Caco-2 (cell line): ENCODE measurements at regions not wholly inside any gene's neighbourhood (a gene's known extent, or its start where the extent isn't known, plus 50 kb on each side); places are given as distances from the start of the nearest gene placed in this dataset.
"Not testable (repeated sequence)": the region's sequence is repeated elsewhere in the genome, so short reads cannot be mapped to it uniquely, and the experiment has no call there.

Source experiments
- BruUV-seq: library from RNA; stranded (reverse); fragments of 400-500 nt; replicated peaks from 2 replicates; lab custom pipeline; 2021; lab: Mats Ljungman, UMichigan
- CTCF ChIA-PET: fragments of 300-600 bp; sonication (Branson Sonifier 250); formaldehyde crosslinking; loops from one replicate; lab custom pipeline; 2022; ENCODE audit warnings: antibody characterized with exemption; lab: Charles Lee
- POLR2A ChIA-PET: fragments of 300-600 bp; sonication (Branson Sonifier 250); formaldehyde crosslinking; loops from one replicate; lab custom pipeline; 2022; ENCODE audit warnings: antibody characterized with exemption; lab: Charles Lee
- DNase-seq, 2 experiments: peaks; one replicate each; pipeline versions ENCODE4 v3.0.0 to v3.0.0-alpha.2; 2020 to 2022
- H3K27me3 ChIP-seq: replicated peaks from 2 replicates; pipeline ENCODE4 v1.6.0; 2011; ENCODE audit warnings: low read length; ENCODE audit not compliant: control insufficient read depth, insufficient read depth
- H3K36me3 ChIP-seq: 2 replicates; pipeline ENCODE4 v1.5.1; 2011; ENCODE audit warnings: low read length; ENCODE audit not compliant: control insufficient read depth, insufficient read depth
- H3K4me1 ChIP-seq: fragments of 250-450 bp; sonication (Bioruptor Pico); 2 replicates; pipeline ENCODE4 v1.5.1; 2020; ENCODE audit warnings: mild to moderate bottlenecking
- H3K4me3 ChIP-seq: 2 replicates; pipeline ENCODE4 v1.5.1; 2011; ENCODE audit warnings: low read depth, mild to moderate bottlenecking, control low read depth, low read length
- H3K9me3 ChIP-seq: fragments of 250-450 bp; sonication (Bioruptor Pico); 2 replicates; pipeline ENCODE4 v1.5.1; 2020; ENCODE audit warnings: mild to moderate bottlenecking, moderate library complexity
- H3K27ac Mint-ChIP-seq: one replicate; pipeline ENCODE4 v1.8.0; 2022; ENCODE audit warnings: mixed read lengths; ENCODE audit not compliant: unreplicated experiment
- H3K27me3 Mint-ChIP-seq: one replicate; pipeline ENCODE4 v1.8.0; 2022; ENCODE audit warnings: mixed read lengths; ENCODE audit not compliant: insufficient read depth, unreplicated experiment
- H3K36me3 Mint-ChIP-seq: one replicate; pipeline ENCODE4 v1.8.0; 2022; ENCODE audit warnings: mild to moderate bottlenecking, mixed read lengths; ENCODE audit not compliant: insufficient read depth, unreplicated experiment
- H3K4me1 Mint-ChIP-seq: one replicate; pipeline ENCODE4 v1.8.0; 2022; ENCODE audit warnings: low read depth, mixed read lengths; ENCODE audit not compliant: unreplicated experiment
- H3K4me3 Mint-ChIP-seq: one replicate; pipeline ENCODE4 v1.8.0; 2022; ENCODE audit warnings: mild to moderate bottlenecking, moderate library complexity, mixed read lengths; ENCODE audit not compliant: unreplicated experiment
- H3K9me3 Mint-ChIP-seq: one replicate; pipeline ENCODE4 v1.8.0; 2022; ENCODE audit warnings: mixed read lengths; ENCODE audit not compliant: unreplicated experiment
- CTCF ChIP-seq, 2 experiments: fragments of 200-600 bp in 1 of 2; IDR thresholded peaks; 1 replicate in 1 of 2; 2 replicates in 1 of 2; pipeline versions ENCODE4 v1.5.1 to v1.8.0; 2011 to 2022; ENCODE audit warnings: antibody characterized with exemption in 1 of 2, control low read depth in 1 of 2, inconsistent platforms in 1 of 2, low read depth in 1 of 2, low read length in 1 of 2, mild to moderate bottlenecking in 1 of 2, moderate library complexity in 1 of 2; ENCODE audit not compliant: insufficient read depth in 1 of 2, severe bottlenecking in 1 of 2, unreplicated experiment in 1 of 2
- intact Hi-C: fragments of 100-400 bp; cut with micrococcal nuclease; formaldehyde crosslinking; loops from one replicate; pipeline ENCODE4 v1.10.0; 2022; ENCODE audit not compliant: unreplicated experiment

- BruUV-seq = no TSS peak
- Histone ChIP-seq H3K36me3 (no peaks in the 10 kb centered on the region), H3K4me3 (no peak overlapping the region), H3K27me3 (no peaks in the 10 kb centered on the region), H3K4me1 (no peaks in the 10 kb centered on the region), H3K9me3 (no peaks in the 10 kb centered on the region)
- DNase-seq = no peak
- Mint-ChIP-seq H3K36me3 (no peaks in the 10 kb centered on the region), H3K27ac (no peak overlapping the region), H3K4me3 (no peak overlapping the region), H3K9me3 (no peaks in the 10 kb centered on the region), H3K4me1 (no peaks in the 10 kb centered on the region), H3K27me3 (peaks cover 3% of the 10 kb centered on the region)
- ChIA-PET POLR2A (no interaction called here), CTCF (no interaction called here)
- TF ChIP-seq CTCF (IDR thresholded peaks at IDR 0.05; ENCODE audit: insufficient read depth in 1 of 2, low read depth in 1 of 2, low read length in 1 of 2, severe bottlenecking in 1 of 2, unreplicated experiment in 1 of 2) = no peak
- intact Hi-C loops = no loop called here
Observed at GRCh38 chr9:7490317-7491108, 309.1 kb downstream of the DMAC1 start.

GRCh38 chr9:7489036-7489435 is 310.5 kb downstream of the DMAC1 start:
- POLR2A ChIA-PET = no interaction called here
- TF ChIP-seq CTCF (IDR thresholded peaks at IDR 0.05; ENCODE audit: insufficient read depth in 1 of 2, low read depth in 1 of 2, low read length in 1 of 2, severe bottlenecking in 1 of 2, unreplicated experiment in 1 of 2) = no peak
- CTCF ChIA-PET = interaction anchor here (0.6 kb wide), 1 partner anchor 49 kb away, joined by 3 read pairs; no protein-coding TSS in a partner anchor
- no peaks in the 10 kb centered on the region for H3K9me3 ChIP-seq
- H3K4me1 Mint-ChIP-seq = no peaks in the 10 kb centered on the region
- BruUV-seq = no TSS peak
- no peaks in the 10 kb centered on the region for H3K9me3 Mint-ChIP-seq
- no peaks in the 10 kb centered on the region for H3K27me3 ChIP-seq
- H3K36me3 ChIP-seq = no peaks in the 10 kb centered on the region
- H3K36me3 Mint-ChIP-seq = no peaks in the 10 kb centered on the region
- no peaks in the 10 kb centered on the region for H3K4me1 ChIP-seq
- intact Hi-C loops = no loop called here
- no peak for DNase-seq
- no peak overlapping the region for H3K4me3 Mint-ChIP-seq
- H3K27me3 Mint-ChIP-seq = peaks cover 3% of the 10 kb centered on the region
- H3K27ac Mint-ChIP-seq = no peak overlapping the region
- no peak overlapping the region for H3K4me3 ChIP-seq

GRCh38 chr9:7484014-7484413 is 315.6 kb downstream of the DMAC1 start:
- intact Hi-C loops, H3K36me3 ChIP-seq, H3K27me3 ChIP-seq, POLR2A ChIA-PET, CTCF ChIA-PET, H3K36me3 Mint-ChIP-seq, H3K9me3 ChIP-seq, H3K9me3 Mint-ChIP-seq, H3K4me3 ChIP-seq, DNase-seq, H3K4me1 ChIP-seq, H3K4me3 Mint-ChIP-seq, H3K27me3 Mint-ChIP-seq, BruUV-seq, H3K27ac Mint-ChIP-seq, H3K4me1 Mint-ChIP-seq: not testable (repeated sequence)
